ENCODE measurements at regions not wholly inside any gene's neighbourhood (a gene's known extent, or its start where the extent isn't known, plus 50 kb on each side); places are given as distances from the start of the nearest gene placed in this dataset.

DNA sequence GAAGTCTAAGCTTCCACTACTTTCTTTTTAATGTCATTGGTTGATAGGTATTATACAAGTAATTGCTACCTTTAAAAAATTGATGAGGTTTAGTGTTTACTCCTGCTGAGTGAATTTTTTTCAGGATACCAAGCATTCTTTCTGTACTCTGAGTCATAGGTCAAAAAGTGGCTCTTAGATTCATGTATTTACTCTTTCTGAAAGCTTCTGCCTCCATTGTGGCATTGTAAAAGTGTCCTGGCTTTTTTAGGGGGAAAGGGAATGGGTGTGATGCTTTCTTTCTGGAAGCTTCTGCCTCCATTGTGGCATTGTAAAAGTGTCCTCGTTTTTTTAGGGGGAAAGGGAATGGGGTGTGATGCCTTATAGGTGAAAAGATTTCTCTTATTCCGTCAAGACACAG, 286.5 kb downstream of the LPIN1 start:
- no peak for FAIRE-seq

DNA sequence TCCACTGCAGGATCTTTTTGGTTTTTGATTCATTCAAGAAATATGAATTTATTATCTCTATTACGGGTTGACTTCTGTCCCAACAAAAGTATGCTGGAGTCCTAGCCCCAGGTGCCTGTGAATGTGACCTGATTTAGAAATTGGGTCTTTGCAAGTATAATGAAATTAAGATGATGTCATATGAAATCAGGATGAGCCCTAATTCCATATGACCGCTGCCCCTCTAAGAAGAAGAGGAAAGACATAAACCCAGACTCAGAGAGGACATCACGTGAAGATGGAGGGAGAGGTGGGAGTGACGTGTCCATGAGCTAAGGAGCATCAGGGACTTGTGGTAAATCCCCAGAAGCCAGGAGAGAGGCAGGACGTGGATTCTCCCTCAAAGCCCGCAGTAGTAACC, 287.1 kb downstream of the LPIN1 start:
- FAIRE-seq = no peak

DNA sequence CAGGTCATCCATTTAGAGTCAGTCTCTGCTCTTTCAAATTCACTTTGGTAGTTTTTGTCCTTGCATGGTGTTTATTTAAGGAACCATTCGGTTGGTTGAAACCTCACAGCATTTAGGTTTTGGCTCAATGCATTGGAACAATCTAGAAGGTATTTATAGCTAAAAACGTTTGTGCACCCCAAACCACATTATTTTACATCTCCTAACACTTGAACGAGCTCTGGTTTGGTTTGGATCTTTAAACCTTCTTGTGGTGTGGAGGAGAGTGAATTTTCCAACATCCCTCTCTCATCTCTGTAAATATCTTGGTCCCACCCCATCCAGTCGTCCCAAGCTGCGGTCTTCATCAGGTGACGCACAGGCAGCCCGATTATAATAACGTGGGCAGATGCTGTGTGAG, 287.9 kb downstream of the LPIN1 start:
- no peak for FAIRE-seq

DNA sequence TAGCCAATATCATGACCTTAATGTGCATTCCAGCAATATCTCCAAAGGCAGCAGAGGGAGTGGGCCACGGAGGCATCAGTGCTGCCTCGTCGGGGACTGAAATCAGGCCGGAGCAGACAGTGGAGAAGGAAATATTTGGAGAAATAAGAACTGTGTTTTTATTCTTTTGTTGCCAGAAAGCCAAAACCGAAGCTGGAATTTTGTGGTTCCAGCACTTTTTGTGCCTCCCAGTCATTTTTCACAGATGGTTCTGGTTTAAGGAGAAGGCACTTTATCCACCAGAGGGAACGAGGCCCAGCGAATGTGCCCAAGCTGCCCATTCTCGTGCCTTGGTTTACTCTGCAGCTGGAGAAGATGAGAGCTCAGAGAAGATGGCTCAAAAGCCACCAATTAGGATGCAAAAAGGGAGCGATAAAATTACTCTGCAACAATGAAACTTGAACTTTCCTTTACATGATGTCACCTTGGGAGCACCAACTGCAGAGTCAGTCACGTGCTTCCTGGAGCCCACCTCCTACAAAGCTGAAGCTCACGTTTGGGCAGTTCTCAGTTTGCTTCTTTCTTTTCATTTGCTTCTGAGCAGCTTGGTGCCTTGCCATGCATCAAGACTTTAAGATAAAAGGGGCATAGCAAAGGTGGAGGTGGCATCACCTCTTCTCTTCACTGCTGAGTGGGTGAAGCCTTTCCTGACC, 288.7 kb downstream of the LPIN1 start:
- FAIRE-seq = no peak

DNA sequence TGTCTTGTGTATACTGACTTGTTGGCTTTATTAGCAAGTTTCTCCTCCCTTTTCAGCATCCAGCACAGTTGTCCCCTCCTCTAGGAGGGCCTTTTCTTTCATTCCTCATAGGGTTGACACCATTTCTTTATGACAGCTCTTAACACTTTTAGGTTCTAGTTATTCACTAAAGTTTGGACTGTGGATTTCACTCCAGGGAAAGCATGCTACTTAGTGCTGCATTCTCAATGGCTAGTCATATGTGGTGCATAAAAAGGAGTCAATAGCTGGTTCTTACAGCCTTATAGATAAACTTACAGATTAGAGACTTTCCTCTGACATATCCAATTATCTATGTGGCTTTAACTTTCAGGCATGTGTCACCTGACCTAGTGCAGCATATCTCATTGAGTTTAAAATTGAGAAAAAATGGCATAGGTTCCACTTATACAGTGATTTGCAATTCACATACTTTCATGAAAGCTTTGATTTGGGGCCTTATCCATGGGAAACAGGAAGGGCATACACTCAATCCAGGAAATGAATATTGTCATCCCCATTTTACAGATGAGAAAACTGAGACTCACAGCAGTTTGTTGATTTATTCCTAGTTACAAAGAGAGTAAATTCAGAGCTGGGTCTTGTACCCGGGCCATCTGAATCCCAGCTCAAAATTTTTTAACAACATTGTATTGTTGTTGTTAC, 289.7 kb downstream of the LPIN1 start:
- FAIRE-seq = no peak

DNA sequence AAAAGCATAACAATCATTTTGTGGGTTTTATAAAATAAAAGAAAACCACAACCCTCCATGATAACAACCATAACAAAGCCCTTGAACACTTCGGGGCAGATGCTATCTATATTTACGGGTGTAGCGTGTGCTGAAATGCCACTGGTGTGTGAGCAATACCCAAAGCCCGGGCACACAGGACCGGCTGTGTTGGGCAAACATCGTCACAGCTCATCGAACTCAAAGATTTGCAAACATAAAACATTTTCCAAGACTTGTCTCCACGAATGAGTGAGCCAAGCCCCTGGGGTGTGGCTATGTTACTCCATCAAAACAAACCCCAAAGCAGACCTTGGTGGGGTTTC, 290.2 kb downstream of the LPIN1 start:
- FAIRE-seq = no peak

DNA sequence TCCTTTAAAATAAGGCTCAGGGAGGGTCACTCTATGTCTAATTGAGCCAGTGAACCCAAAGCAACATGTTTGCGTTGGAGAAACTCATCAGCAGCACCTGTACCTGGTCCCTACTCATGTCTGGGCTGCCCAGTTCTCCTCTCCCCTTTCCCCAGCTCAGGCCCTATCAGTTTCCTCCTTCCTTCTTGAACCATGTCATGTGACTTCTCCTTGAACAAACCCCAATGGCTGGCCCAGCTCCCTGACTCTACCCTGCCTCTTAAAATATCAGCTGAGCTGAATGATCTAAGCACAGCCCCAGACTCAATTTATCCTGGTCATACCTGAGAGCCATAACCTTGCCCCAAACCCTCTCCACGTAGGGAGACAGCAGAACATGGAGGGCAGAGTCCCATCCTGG, 290.9 kb downstream of the LPIN1 start:
- no peak for FAIRE-seq

DNA sequence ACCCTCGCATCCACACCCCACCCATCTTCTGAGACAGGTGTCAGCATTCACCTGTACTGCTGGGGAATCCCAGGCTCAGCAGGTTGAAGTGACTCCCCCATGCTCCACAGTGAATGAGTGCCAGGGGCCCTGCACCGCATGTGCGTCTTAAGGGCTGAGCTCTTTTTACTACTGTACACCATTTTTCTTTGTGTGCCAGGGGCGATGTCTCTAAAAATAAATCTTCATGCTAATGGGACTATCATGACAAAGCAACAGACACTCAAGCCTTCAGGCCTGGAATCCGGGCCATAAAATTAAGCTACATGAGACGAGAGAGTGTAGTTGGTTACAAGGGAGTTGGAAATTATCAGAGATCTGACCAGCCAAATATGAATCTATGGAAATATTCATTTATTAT, 294.8 kb downstream of the LPIN1 start:
- FAIRE-seq = no peak

DNA sequence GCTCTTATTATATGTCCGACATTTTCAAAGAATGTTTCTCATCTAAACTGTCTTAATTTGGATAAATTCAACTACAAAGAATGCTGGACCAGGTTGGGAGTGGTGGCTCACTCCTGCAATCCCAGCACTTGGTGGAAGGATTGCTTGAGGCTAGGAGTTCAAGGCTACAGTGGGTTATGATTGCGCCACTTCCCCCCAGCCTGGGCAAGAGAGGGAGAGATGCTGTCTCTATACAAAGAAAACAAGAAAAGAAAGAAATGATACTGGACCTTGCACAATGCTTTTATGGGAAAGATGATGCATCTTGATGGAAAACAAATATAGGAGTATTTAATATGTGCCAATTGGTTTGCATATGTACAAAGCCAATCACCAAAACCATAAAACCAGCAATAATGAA, 296.7 kb downstream of the LPIN1 start:
- FAIRE-seq = no peak

DNA sequence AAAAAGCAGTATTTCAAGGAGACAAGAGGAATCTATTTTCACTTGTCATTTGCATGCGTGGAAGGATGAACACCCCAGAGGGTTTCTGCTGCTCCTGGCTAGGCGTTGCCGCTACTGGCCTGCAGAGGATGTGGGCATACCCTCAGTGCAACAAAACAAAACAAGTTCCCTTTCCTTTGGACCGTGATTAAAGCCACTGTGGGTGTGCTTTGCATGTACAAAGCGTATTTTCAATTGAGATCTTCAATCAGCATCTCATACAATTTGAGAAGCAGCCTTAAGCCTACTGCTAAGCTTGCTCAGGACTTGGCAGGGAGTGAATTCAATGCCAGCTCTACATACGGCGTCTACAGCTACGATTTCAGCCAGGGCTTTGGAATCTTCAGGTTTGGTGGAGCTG, 298.4 kb downstream of the LPIN1 start:
- FAIRE-seq = no peak

DNA sequence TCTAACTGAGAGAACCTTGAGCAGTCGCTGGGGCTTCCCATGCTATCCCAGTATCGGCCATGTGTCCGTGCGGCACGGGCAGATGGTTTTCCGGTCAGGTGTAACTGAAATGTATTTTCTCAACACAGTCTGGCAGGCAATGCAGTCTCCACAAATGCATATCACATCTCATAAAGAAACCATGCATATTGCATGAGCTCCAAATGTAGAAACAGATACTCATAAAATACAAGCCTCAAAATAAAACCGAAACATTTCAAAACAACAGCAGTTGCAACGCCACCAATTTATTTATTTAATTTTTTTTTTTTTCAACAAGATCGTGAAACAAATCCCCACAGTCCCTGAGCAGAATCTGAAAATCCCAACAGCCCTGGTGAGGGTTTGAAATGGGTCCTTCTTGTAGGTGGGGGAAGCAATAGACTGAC, 299.4 kb downstream of the LPIN1 start:
- no peak for FAIRE-seq

DNA sequence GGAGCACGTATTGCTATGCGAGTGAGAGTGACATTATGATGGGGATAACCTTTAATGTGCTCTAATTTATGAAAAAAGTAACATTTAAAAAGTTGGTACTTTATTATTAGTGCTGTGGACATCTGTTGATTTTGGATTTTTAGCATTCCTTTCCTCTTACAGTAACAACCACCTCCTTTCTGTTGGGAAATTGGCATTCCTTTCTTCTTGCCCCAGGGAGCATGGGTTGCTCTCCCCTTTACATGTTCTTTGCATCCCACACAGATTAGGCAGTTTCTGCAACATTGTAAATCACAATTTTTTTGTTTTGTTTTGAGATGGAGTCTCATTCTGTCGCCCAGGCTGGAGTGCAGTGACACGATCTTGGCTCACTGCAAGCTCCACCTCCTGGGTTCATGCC, 300.2 kb downstream of the LPIN1 start:
- no peak for FAIRE-seq

DNA sequence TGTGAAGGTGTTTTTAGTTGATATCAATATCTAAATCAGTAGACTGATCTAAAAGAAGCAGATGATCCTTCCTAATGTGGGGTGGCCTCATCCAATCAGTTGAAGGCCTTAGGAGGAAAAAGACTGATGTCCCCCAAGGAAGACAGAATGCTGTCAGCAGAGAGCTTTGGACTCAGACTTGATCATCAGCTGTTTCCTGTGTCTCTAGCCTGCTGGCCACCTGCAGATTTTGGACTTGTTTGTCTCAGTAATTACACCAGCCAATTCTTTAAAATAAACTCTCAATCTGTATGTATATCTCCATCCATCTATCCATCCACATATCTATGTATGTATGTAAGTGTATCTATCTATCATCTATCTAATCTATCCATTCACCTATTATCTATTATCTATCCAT, 301.3 kb downstream of the LPIN1 start:
- FAIRE-seq = no peak

DNA sequence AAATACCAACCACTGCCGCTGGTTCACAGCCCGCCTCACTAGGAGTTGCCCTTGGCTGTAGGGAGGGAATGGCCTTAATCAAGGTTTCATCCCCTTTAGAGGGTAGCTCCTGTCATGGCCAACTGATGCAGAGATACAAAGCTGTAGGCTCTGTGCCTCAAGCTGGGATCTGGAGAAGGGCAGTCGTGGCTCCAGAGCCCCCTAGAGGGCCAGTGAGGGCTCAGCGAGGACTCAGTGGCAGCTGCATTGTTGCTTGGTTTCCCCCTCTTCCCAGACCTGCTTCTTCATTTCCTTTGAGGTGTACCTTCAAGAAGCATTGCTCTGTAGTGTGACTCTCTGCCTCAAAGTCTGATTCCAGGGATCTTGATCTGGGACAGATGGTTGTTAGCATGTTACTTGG, 302.1 kb downstream of the LPIN1 start:
- no peak for FAIRE-seq

DNA sequence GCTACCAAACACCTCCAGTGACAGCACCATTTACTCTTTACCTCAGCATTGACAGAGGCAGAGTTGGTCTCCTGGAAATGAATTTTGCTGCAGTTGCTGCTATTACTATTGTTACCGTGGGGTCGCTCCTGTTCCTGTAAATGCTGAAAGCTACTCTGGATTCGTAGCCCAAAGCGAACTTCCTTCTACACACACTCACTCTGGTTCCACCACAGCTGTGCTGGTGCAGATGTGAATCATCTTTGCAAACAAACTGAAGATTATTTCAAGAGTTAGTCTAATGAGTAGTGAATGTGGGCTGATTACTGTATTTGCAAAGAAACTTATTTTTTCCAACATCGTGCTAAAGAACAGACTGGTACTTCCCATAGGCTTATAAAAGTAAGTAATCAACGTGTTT, 304.0 kb downstream of the LPIN1 start:
- FAIRE-seq = no peak

DNA sequence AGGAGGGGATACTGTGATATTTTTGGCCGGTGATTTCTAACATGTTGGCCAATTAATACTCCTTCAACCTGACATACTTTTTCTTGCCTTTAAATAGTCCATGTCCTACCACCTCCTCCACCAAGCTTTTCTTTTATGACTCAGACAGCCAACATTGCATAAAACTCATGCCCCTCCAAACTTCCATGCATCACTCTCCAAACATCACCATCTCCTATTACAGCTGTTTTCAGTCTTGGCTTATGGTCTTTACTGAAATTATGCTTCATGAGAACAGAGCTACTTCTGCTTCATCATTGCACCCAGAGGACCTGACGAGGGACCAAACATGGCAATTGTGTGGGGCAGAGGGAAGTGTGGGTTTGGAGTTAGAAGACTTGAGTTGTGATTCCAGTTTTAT, 305.4 kb downstream of the LPIN1 start:
- no peak for FAIRE-seq

DNA sequence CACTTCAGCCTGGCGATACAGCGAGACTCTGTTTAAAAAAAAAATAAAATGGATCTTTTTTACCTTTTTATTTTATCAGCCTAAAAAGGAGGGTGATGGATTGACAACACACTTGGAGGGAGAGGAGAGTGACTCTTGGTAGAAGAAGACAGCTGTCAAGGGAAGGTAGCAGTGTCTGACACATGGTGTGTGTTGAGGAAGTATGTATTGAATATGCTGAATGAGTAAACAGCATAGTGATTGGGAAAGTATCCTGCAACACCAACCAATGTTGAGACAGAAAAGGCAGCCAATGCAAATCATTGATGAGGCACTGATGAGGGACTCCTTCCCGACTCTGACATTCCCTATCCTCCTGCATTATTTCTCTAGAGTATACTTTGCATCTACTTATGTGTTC, 306.4 kb downstream of the LPIN1 start:
- FAIRE-seq = no peak

DNA sequence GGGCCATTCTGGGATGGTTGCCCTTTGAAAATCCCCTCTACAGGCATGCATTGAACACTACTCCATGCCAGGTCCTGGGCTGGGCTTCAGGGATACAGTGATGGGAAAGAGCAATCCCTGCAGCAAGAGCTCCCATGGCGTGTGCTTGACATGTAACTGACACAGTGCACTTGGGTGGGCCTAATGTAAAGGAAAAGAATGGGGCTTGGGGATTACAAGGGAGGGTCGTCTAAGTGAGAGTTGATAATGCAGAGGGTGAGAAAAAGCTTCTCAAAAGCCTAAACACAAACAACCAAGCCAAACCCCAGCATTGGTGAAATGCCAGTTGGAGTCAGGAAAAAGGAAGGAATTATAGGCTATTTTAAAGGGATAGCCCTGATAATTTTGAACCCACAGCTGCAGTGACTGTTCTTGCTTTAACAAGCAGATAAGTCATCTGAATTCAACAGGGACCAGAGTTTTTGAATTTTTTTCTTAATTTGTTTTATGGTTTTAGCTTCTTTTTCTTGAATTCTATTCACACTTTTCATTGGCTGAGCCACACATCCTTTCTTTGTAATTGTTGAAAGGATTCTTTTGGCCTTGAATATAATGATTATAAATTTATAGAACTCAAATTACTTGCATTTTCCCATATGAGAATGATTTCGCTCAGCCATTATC, 308.7 kb downstream of the LPIN1 start:
- no peak for FAIRE-seq

DNA sequence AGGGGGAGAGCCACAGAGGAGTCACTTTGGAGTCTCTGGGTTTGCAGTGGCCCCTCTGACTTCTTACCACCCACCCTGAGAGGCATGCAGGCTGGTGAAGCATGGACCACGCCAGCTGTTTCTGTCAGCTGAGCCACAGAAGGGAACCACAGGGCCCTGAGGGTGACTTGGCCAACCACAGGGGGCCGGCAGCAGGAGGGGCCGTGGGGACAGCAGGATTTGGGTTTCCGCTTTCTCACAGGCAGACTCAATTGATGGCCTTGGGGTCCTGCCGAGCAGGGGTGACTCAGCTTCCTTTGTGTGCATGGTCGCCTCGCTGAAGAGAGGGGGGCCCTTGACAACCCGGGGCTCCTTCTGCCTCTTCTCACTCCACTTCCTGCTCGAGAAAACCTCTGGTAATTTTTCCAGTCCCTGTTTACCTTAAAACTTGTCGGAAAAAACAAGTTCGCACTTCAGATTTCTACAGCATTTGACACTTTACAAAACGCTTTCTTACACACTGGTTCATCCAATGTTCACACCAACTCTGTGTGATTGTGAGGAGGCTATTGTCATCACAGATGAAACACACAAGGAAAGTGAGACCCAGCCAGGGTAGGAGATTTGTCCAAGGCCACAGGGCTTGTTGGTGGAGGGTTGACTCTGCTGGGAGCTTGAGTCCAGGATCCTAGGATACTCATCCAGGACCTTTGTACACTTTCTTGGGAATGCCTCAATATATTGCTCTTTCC, 311.2 kb downstream of the LPIN1 start:
- no peak for FAIRE-seq

DNA sequence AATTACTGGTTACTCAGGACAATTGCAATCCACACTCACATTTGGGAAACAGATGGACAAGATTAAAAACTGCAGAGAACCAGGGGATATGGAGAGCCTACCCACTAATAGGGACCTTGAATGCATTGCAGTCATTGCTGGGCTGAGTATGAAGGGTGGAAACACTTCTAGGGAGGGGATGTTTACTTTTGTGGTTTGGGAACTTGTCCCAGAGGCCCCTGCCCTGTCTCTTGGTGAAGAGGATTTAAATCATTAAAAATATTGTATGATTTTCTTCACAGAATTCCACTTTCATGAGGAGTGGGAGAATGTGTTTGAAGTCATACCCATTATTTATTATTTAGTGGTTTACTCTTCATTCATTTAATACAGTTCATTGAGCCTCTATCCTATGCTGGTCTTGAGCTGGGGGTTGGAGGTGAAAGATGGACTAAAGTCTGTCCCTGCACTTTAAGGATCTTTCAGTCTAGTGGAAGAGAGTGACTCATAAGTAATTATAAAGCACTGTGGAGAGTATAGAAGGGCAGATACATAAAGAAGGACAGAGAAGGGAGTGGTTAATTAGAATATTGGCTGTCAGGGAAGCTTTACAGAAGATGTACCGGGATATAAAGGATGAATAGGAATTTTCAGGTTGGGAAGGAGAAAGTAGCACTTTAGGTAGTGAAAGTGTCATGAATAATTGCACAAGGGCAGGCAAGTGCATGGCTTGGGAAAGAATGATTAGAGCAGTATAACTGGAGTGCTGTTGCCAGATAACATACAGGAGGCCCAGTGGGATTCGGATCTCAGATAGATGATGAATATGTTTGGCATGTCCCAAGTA, 313.4 kb downstream of the LPIN1 start:
- FAIRE-seq = no peak

DNA sequence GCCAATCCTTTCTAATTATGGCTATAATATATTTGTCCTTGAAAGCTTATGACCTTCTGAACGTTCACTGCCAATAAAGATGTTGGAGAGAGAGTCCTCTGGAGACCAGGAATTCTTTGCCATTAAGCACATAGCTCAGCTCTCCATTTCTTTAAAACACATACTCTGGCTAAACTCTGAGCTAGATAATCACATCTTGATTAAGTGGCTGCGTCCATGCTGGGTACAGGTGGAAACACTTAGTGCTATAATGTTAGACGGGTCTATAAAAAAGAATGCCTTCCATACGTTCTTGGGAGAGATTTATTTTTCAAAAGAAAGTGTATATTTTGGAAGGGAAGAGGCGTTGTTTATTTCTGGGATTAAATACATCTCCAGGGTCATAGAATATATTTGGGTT, 314.5 kb downstream of the LPIN1 start:
- no peak for FAIRE-seq

DNA sequence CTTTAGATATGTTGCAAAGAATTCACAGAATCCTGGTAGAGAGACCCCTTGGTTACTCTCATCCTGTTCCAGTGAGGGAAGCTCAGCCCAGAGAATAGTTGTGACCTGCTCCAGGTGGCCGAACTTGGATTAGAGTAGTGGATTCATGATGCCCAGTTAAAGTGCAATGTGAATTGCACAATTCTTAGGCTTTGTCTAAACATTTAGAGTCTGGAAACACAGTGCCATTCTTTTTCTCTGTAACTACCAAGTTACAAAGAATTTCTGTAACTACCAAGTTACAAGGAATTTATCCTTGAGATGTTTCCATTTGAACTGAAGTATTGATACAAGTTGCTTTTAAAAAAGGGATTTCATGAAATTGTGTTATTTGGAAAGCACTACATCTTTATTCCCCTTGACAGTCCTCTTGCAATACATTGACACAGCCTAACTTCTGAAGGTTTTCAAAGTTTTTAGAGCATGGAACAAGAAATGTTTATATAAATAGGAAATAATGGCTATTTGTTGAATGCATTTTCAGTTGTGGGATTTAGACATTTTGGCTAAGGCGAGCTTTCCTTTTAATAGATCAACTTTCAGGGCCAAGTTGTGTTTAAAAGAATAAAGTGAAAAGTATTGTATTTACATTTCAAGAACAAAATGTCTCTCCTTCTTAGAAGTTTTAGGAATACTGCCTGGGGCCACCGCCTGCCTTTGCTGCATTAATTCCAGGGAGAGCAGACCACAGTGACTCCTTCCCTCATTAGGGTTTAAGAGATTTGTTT, 315.0 kb downstream of the LPIN1 start:
- FAIRE-seq = no peak
